GM21528 (cell line): ENCODE measurements at regions not wholly inside any gene's neighbourhood (a gene's known extent, or its start where the extent isn't known, plus 50 kb on each side); places are given as distances from the start of the nearest gene placed in this dataset.
A peak's percentile ranks its signal among the peaks of the same experiment; 100 is the strongest.
"Not testable (repeated sequence)": the region's sequence is repeated elsewhere in the genome, so short reads cannot be mapped to it uniquely, and the experiment has no call there.

Source experiments
- ATAC-seq: cut with Tn5 transposase; IDR thresholded peaks from one replicate; pipeline ENCODE4 v1.9.1; 2021; ENCODE audit warnings: mild to moderate bottlenecking, moderate library complexity; ENCODE audit not compliant: unreplicated experiment, low FRiP score

- no peak for ATAC-seq
Measured at GRCh38 chr2:8589721-8590120, 92.1 kb upstream of the ID2 start.

GRCh38 chr2:8590938-8591337 lies 90.9 kb upstream of the ID2 start:
- ATAC-seq = no peak

GRCh38 chr2:8592736-8593135 lies 89.1 kb upstream of the ID2 start:
- no peak for ATAC-seq

- ATAC-seq = no peak
Measured at GRCh38 chr2:8593243-8593642, 88.6 kb upstream of the ID2 start.

- ATAC-seq = no peak
Measured at GRCh38 chr2:8594731-8595427, 87.0 kb upstream of the ID2 start.

- ATAC-seq = no peak
Measured at GRCh38 chr2:8595428-8595805, 86.4 kb upstream of the ID2 start.

- ATAC-seq = no peak
Measured at GRCh38 chr2:8595811-8596600, 85.8 kb upstream of the ID2 start.

GRCh38 chr2:8597094-8597493 lies 84.8 kb upstream of the ID2 start:
- no peak for ATAC-seq

GRCh38 chr2:8597559-8598225 lies 84.2 kb upstream of the ID2 start:
- ATAC-seq = no peak

- no peak for ATAC-seq
Measured at GRCh38 chr2:8598295-8599165, 83.3 kb upstream of the ID2 start.

- no peak for ATAC-seq
Measured at GRCh38 chr2:8599421-8600242, 82.2 kb upstream of the ID2 start.

- ATAC-seq = no peak
Measured at GRCh38 chr2:8600456-8600855, 81.4 kb upstream of the ID2 start.

GRCh38 chr2:8602809-8603208 lies 79.0 kb upstream of the ID2 start:
- no peak for ATAC-seq

- ATAC-seq = not testable (repeated sequence)
Measured at GRCh38 chr2:8603356-8603755, 78.5 kb upstream of the ID2 start.

- ATAC-seq = no peak
Measured at GRCh38 chr2:8604262-8604661, 77.6 kb upstream of the ID2 start.

GRCh38 chr2:8605351-8606065 lies 76.3 kb upstream of the ID2 start:
- ATAC-seq = no peak

- ATAC-seq = peak; percentile 98
Measured at GRCh38 chr2:8606226-8606625, 75.6 kb upstream of the ID2 start.

- peak; percentile 28 for ATAC-seq
Measured at GRCh38 chr2:8606649-8607550, 75.0 kb upstream of the ID2 start.
